Smooth muscle cell of the brain vasculature (primary cell): ENCODE measurements at regions not wholly inside any gene's neighbourhood (a gene's known extent, or its start where the extent isn't known, plus 50 kb on each side); places are given as distances from the start of the nearest gene placed in this dataset.

Experiments
- DNase-seq: peaks from one replicate; pipeline ENCODE4 v3.0.0-alpha.2; 2012; ENCODE audit warnings: low read depth, low spot score

DNA sequence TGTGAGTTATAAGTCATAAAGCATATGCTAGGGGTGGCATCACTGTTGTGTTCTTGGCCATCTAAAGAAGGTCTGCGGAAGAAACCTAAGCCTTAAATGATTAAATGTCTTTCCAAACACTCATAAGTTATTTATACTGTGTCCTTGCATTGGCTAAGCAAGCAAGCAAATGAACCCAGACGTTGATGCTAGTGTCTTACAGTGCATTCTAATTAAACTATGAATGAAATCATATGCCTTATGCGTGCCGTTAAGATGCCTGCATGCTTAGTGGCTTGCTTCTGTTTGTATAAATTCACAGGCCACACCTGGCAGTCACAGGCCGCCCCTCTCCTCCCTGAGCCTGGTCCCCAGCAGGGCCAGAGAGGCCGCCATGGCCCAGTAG lies 49.9 kb downstream of the RIN2 start:
- DNase-seq, result no peak

- DNase-seq, result peak; percentile 79
Observed at GRCh38 chr20:19808498-19808897, 50.4 kb downstream of the RIN2 start.

GRCh38 chr20:19809505-19809904 lies 51.4 kb downstream of the RIN2 start:
- no peak for DNase-seq

DNA sequence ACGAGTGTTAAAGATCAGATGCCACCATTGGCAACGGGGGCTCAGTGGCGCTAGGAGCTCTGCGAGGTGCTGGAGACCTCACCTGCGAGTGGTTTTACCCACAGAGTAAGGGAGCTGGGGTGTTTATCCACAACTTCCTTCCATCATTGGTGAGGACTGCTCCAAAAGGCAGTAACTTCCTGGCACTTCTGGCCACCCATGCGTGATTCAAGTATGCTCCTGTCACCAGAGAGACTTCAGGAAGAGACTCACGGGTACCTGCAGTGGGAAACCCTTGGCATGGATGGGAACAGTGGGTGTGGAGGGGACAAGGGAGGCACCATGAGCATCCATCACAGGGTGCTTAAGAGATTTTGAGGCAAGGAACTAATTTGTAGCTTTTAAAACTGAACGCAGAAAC lies 53.2 kb downstream of the RIN2 start:
- no peak for DNase-seq

DNA sequence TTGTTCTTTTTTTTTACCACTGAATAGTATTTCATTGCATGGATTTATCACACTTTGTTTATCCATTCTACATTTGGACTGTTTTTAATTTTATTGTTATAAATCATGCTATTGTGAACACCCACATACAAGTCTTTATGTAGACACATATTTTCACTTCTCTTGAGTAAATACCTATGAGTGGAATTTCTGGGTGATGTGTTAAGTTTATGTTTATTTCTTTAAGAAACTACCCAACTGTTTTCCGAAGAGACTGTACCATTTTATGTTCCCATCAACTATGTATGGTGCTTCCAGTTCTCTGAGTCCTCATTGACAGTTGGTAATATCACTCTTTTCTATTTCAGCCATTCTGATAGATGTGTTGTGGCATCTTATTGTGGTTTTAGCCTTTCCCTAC lies 54.0 kb downstream of the RIN2 start:
- no peak for DNase-seq

DNA sequence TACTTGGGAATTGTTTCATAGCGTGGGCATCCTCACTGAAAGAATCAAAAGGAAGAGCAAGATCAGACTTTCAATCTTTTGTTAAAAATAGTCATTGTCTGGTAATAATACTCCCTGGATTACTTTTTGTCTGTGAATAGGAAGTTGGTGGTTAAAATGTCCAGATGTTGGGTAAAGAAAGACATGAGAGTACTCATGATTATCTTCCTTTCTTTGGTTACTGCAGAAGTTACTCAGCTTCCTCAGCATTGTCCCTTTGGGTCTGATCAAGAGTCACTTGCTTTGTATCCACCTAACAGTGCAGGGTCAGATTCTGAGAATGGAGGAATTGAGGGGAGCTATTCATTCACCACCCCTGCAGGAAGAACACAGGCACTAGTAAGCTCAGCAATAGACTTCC lies 54.6 kb downstream of the RIN2 start:
- no peak for DNase-seq

GRCh38 chr20:19813846-19814640 lies 56.0 kb downstream of the RIN2 start:
- no peak for DNase-seq

DNA sequence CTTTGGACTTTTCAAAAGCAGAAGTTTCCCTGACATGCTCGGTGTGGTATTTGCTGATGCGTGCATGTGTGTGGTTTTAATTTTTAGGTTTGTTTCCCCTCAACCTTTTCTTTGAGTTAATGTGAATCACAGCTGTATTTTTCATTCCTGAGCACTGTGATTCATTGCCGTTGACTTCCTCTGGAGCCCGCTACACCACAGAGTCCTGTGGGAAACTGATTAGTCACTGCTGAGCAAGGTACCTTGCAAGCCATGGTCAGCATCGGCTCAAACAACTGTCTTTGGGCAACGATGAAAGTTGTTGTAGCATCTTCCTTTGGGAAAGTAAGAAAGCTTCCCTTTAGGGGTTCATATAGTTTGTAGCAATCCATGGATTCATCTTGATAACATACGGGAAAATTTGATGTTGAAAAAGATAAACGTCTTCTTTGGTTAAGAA lies 57.5 kb downstream of the RIN2 start:
- peak; percentile 96 for DNase-seq

- DNase-seq, result no peak
Observed at GRCh38 chr20:19816386-19816785, 58.3 kb downstream of the RIN2 start.

DNA sequence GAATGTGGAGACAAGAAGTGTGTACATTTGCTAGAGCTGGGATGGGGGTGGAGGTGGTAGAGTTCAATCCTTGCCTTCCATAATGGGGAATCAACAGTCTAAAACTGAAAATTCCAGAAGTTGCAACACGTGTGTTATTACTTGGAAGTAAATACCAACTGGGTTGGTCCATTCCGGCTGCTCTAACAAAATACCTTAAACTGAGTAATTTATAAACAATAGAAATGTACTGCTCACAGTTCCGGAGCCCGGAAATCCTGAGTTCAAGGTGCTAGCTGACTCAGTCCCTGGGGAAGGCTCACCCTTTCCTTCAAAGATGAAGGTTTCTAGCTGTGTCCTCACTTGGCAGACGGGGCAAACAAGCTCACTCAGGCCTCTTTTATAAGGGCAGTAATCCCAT lies 59.0 kb downstream of the RIN2 start:
- peak; percentile 69 for DNase-seq

DNA sequence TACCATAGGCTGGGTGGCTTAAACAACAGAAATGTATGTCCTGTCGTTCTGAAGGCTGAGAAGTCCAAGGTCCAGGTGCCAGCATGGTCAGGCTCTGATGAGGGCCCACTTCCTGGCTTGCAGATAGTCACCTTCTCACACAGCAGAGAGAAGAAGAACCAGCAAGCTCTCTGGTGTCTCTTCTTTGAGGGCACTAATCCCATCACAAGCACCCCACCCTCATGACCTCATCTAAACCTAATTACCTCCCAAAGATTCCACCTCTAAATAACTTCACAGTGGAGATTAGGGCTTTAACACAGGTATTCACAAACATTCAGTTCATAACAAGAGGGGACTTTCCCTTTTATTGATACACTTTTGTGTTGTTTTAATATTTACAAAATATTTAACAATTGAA lies 61.1 kb downstream of the RIN2 start:
- no peak for DNase-seq

DNA sequence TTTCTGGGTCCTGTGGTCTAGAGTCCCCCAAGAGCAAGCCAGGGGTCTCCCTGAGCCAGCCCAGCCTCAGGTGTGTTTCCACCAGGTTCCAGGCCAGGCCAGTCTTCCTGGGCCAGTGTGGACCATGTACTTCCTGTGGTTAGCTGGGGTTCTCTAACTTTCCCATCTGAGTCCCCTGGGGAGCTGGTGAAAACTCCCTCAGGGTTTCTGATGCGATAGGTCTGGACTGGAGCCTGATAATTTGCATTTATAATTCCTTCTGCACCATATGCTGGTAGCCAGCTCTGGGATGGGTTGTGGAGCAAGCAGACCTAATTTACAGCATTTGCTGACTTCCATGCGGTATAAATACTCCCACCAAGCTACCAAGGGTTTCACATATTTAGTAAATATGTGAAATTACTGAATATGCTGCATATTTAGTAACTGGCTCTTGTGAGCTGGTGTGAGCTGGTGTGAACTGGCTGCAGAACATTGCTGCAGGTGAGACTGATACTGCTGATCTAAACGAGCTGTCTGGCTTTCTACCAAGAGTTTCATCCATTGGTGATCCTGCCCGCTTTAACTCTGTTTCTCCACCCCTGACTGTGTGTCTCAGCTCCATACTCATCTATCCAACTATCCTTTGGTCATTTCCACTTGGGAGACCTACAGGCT lies 62.6 kb downstream of the RIN2 start:
- DNase-seq, result no peak

- DNase-seq, result no peak
Observed at GRCh38 chr20:19821606-19822005, 63.5 kb downstream of the RIN2 start.

DNA sequence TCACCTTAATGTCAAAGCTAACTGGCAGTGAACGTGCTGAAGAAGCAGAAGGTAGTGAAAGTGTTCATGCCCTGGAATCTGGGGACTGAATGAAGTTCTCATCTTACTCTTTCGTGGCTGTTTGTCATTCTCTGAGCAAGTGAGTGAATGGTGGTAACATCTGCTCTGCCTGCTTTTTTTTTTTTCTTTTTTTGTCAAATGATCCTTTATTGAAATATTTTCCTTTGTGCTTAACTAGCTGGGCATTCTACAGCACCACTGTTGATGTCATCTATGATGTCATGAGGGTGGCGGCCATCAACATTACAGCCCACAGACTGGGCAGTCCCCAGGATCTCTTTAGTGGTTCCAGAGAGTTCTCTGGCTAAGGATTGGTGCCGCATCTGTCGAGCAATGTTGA lies 65.2 kb downstream of the RIN2 start:
- DNase-seq, result no peak

DNA sequence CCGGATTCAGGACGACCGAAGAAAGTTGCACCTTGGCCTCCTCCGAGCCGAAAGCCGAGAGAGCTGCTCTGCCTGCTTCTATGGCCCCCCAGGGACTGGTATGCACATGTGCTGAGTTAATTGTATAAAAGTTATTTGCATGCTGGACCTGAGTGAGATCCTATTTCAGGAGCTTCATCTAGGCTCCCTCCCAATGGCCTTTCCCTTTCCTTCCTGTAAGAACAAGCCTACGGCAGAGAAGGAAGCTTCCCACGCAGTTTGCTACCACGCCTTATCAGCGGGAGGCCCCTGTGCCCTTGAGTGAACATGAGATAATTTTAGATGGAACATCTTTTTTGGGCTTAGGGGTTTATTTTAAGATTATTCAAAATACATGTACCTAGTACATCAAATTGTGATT lies 65.9 kb downstream of the RIN2 start:
- DNase-seq, result no peak

DNA sequence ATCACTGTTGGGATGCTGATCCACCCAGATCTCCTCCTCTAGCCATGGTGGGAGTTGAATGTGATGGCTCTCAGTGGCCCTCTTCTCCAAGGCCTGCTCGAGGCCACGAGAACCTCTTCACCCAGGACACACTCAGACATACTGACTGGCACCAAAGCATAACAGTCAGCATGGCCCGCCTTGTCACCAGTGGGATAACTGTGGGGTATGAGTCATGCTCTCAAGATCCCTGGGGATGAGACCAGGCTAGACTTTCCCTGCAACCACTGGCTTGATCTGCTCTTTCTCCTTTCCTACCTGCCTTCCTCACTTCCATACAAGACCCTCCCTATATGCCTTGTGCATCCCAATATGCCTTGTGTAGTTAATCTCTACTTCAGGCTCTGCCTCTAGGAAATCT lies 66.8 kb downstream of the RIN2 start:
- no peak for DNase-seq

- DNase-seq, result no peak
Observed at GRCh38 chr20:19826179-19826914, 68.3 kb downstream of the RIN2 start.

- DNase-seq, result no peak
Observed at GRCh38 chr20:19827818-19828217, 69.8 kb downstream of the RIN2 start.

- no peak for DNase-seq
Observed at GRCh38 chr20:19828232-19828631, 70.2 kb downstream of the RIN2 start.

DNA sequence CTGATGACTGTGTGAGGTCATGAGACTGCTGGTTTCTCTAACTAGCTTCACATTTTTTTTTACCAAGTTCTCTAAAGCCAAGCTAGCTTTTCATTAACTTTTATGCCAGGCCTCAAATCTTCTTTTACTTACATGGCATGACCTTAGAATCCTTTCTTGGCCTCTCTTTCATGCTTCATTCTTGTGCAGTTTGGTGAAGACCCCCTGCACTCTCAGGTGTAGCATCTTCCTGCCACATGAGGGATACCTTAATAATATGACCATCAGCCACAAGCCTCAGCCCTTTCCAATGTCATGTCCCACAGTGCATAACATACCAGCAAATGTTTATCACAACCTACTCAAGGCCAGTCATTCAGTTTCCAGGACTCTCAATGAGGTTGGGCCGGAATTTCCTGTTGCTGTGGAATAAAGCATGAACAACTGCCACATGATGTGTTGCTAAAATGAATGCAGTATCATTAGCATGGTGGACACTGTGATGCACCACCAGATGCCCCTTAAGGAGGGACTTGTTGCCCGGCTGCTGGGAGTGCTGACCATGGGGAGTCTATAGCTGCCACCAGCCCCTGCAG lies 72.2 kb downstream of the RIN2 start:
- DNase-seq, result no peak

DNA sequence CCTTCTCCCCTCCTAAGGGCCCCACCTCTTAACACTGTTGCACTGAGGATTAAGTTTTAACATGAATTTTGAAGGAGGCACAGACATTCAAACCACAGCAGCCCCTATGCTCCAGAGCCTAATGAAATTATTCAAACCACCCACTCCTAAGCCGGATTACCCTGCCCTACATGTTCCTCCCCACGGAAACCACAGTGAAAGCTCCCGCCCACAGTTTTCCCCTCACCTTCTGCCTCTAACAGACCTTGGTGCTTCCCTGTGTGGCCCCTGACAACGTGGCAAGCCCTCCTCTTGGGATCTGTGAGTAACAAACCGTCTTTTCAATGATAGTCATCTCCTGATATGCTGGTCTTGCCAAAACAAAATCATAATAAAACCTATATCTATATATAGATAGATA lies 74.8 kb downstream of the RIN2 start:
- no peak for DNase-seq

DNA sequence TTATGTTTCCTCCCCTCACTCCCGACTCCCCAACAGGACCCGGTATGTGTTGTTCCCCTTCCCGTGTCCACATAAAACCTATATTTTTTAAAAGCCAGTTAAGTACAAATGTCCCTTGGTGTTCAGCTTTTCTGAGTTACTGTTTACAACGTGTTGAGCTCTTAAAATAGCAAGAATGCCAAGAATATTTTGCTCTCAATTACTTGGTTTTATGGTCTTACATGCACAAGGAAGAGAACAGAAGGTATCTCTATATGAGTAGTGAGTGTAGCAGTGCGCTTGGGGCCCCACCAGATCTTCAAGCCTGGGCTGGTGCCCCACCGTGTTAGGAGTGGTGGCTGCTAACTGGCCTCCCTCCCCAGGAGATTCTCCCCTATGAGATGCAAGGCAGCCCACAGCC lies 75.3 kb downstream of the RIN2 start:
- DNase-seq, result no peak
